ENCODE measurements at regions not wholly inside any gene's neighbourhood (a gene's known extent, or its start where the extent isn't known, plus 50 kb on each side); places are given as distances from the start of the nearest gene placed in this dataset.
"Not testable (repeated sequence)": the region's sequence is repeated elsewhere in the genome, so short reads cannot be mapped to it uniquely, and the experiment has no call there.

DNA sequence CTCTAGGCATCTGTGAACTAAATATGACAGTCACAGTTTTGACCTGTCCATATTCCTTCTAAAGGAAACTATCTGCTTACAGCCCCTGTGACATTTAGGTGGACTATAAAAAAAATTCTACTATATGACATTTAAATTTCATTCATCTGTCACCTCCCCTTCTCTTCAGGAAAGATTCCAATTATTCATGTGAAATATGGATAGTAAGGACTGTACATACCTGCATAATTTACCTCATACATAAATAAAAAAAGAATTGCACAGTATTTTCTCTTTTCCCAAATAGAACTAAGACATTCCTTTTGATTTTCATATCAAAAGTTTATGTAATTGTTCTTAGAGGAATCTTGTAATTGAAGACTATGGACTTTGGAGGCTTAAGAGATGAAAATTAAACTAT is 192.3 kb upstream of the GRIN3A start:
- no peak for DNase-seq (ENCODE audit: low read depth)

DNA sequence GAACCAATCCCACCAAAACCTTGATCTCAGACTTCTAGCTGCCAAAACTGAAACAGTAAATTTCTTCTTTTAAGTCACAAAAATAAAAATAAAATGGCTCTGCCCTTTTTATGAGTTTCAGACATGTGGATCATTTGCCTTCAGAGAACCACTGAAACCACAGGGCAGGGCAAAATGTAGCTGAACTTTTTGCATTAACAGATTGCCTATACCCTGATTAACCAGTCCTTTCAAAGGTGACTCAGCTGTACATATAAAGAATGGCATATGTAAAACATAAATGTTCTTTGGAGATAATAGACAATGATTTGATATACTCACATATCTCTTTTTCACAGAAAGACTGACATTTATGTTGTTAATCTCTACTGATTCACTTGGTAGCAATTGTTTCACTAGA is 187.1 kb upstream of the GRIN3A start:
- DNase-seq (ENCODE audit: low read depth), result no peak

More for the DNA sequence above, 192.3 kb upstream of the GRIN3A start:
- no peak overlapping the region for H3K4me3 ChIP-seq (ENCODE audit: low read depth, low read length)

DNA sequence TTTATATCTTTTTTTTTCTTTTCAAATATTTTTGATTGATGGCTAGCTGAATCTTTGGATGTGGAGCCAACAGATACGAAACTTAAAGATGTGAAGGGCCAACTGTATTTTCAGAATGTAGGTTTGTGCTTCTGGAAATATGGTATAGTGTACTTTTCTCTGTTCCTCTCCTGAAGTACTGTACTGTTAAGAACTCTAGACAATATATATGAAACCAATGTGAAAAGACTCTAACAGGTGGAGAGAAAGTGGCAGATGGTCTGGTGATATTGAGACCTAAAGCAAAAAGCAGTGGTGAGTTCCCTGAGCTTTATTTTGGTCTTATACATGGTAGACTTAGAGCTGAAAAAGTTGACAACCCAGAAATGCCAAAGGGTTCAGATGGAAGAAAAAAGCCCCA is 185.0 kb upstream of the GRIN3A start:
- H3K4me3 ChIP-seq (ENCODE audit: low read depth, low read length), result no peak overlapping the region
- DNase-seq (ENCODE audit: low read depth), result no peak

More for the DNA sequence above, 187.1 kb upstream of the GRIN3A start:
- H3K4me3 ChIP-seq (ENCODE audit: low read depth, low read length), result no peak overlapping the region

DNA sequence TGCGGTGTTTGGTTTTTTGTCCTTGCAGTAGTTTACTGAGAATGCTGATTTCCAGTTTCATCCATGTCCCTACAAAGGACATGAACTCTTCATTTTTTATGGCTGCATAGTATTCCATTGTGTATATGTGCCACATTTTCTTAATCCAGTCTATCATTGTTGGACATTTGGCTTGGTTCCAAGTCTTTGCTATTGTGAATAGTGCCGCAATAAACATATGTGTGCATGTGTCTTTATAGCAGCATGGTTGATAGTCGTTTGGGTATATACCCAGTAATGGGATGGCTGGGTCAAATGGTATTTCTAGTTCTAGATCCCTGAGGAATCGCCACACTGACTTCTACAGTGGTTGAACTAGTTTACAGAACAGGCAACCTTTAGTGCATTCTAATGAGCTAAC is 178.5 kb upstream of the GRIN3A start:
- DNase-seq (ENCODE audit: low read depth); H3K4me3 ChIP-seq (ENCODE audit: low read depth, low read length): not testable (repeated sequence)

DNA sequence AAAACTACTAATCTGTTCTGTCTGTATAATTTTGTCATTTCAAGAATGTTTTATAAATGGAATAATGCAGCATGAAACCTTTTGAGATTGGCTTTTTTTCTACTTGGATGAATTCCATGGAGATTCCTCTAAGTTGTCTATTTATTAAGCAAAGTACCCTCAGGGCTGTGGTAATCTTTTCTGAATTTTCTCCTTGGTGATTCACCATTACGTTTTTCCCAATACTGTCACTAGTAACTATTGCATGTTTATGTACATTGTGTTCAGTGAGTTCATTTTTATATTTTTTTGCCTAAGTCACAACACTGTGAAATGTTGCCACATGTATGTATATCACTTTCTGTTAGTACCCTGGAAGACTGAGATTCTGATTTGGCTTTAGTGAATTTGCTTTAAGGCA is 177.0 kb upstream of the GRIN3A start:
- no peak for DNase-seq (ENCODE audit: low read depth)
- H3K4me3 ChIP-seq (ENCODE audit: low read depth, low read length), result no peak overlapping the region

DNA sequence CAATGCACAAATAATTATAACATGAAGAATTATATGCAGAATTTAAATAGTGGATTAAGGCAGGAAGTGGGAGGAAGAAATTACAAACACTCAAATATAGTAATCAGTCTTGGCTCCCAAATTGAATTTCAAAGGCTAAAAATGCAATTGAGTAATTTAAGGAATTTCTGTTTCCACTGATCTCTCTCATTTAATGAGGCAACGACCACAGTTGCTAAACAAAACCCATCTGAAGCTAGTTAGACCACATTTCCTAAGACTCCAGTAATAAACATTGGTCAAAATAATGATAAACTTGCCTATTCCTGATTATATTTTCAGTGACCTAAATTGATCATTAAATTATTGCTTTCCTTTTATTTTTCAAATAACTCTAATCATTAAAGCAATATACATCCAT is 174.3 kb upstream of the GRIN3A start:
- no peak overlapping the region for H3K4me3 ChIP-seq (ENCODE audit: low read depth, low read length)
- DNase-seq (ENCODE audit: low read depth), result no peak

- no peak for DNase-seq (ENCODE audit: low read depth)
- H3K4me3 ChIP-seq (ENCODE audit: low read depth, low read length), result no peak overlapping the region
These were observed 169.0 kb upstream of the GRIN3A start for GRCh38 chr9:101907466-101907865.

DNA sequence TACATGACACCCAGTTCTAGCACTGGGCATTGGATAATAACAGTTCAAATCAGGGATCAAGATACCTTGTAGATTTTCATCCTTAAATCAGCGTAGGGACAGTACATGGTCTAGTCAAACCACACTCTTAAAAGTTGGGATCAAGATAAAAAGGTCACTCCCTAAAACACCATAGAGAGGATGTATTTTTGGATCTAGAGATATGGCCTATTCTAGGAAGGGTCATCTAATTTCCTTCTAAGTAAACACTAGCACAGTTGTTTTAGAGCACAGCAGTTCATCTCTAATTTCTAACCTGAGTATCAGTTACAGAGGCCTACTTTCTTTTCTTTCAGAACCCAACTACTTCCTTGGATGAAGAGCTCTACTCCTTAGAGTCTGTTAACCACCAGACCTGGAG is 166.4 kb upstream of the GRIN3A start:
- DNase-seq (ENCODE audit: low read depth), result no peak
- no peak overlapping the region for H3K4me3 ChIP-seq (ENCODE audit: low read depth, low read length)

GRCh38 chr9:101902051-101902450 is 163.6 kb upstream of the GRIN3A start:
- DNase-seq (ENCODE audit: low read depth), result no peak

DNA sequence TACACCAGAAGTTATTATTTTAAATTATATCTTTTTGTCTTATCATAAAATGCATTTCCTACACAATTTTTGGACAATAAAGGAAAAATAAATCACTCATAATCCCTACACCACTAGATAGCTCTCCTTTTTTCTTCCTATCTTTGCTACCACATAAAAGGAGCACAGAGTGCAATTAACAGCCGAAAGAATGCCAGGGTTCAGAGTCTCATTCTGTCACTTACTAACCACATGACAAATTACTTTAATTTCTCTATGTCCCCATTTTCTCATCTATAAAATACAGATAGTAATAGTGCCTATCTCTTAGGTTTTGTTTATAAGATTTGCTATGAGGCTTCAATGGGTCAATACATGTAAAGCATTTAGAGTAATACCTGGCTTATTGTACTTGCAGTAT is 158.7 kb upstream of the GRIN3A start:
- no peak for DNase-seq (ENCODE audit: low read depth)
- no peak overlapping the region for H3K4me3 ChIP-seq (ENCODE audit: low read depth, low read length)

More at GRCh38 chr9:101902051-101902450, 163.6 kb upstream of the GRIN3A start:
- no peak overlapping the region for H3K4me3 ChIP-seq (ENCODE audit: low read depth, low read length)

- DNase-seq (ENCODE audit: low read depth), result no peak
- no peak overlapping the region for H3K4me3 ChIP-seq (ENCODE audit: low read depth, low read length)
These were observed 155.5 kb upstream of the GRIN3A start for GRCh38 chr9:101893661-101894646.

DNA sequence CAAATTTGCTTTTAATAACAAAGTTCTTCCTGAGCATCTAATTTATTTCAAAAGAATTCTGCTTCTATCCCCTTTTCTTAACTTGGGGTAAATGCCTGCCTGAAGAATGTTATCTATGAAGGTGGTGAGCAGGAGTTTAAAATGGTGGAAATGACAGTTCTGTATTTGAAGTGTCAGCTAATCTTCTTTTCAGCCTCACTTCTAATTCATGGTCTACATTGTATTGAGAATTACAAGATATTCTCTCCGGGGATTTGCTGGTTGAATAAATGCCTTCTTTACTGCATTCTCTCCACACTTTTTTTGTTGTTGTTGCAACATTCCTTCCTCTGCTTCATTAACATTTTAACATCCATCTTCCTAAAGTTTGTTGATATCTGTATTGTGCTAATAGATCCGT is 143.1 kb upstream of the GRIN3A start:
- DNase-seq (ENCODE audit: low read depth), result no peak
- H3K4me3 ChIP-seq (ENCODE audit: low read depth, low read length), result no peak overlapping the region

DNA sequence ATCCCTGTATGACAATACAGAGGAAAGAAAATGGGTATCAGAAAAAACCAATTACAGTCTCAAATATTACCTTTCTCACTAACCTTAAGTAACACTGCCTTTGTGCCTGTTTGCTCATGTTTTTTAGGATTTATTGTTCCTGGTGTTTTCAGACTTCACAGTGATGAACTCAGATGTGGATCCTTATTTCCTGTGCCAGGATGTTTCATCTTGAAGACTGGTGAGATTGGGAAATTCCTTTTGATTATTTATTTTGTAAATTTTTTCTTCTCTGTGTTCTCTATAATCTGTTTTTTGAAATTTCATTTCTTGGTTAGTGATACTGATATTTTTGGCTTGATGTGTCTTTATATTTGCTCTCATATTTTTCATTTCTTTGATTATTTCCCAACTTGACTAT is 142.4 kb upstream of the GRIN3A start:
- H3K4me3 ChIP-seq (ENCODE audit: low read depth, low read length), result no peak overlapping the region
- no peak for DNase-seq (ENCODE audit: low read depth)

- H3K4me3 ChIP-seq (ENCODE audit: low read depth, low read length), result no peak overlapping the region
These were observed 140.3 kb upstream of the GRIN3A start for GRCh38 chr9:101878734-101879133.

DNA sequence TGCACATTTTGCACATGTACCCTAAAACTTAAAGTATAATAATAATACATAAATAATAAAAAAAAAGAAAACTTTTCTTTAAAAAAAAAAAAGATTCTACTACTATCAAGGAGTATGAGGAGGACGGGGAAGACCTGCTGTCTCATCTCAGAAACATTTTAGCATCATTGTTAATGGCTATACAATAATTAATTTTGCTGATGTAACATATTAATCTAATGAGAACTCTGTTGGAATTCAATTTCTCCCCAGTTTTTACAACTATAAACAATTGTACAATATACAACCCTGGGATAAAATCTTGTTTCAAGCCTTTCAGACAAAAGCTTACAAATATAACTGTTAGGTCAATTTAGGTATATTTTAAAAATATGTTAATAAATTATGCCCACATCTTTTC is 139.0 kb upstream of the GRIN3A start:
- DNase-seq (ENCODE audit: low read depth), result no peak
- H3K4me3 ChIP-seq (ENCODE audit: low read depth, low read length), result no peak overlapping the region

More at GRCh38 chr9:101878734-101879133, 140.3 kb upstream of the GRIN3A start:
- DNase-seq (ENCODE audit: low read depth), result no peak

DNA sequence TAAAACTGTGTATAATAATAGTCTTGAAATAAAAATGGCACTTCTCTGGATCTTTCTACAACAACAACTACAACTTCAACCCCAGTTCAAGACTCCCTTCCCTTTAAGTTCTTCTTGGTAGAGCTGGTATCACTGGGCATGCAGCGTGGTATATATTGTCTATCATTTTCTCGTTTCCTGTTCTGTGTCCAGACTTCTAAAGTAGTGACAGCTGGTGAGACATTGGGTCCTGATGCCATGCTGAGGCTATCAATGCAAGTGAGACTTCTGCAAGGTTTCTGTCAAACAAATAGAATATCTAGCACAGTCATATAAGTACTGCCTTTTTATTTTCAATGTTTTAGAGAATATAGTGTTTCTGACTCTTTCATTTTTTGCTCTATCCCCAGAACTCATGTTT is 123.0 kb upstream of the GRIN3A start:
- H3K4me3 ChIP-seq (ENCODE audit: low read depth, low read length), result no peak overlapping the region
- DNase-seq (ENCODE audit: low read depth), result no peak

- H3K4me3 ChIP-seq (ENCODE audit: low read depth, low read length), result no peak overlapping the region
- no peak for DNase-seq (ENCODE audit: low read depth)
These were observed 122.5 kb upstream of the GRIN3A start for GRCh38 chr9:101860920-101861319.

DNA sequence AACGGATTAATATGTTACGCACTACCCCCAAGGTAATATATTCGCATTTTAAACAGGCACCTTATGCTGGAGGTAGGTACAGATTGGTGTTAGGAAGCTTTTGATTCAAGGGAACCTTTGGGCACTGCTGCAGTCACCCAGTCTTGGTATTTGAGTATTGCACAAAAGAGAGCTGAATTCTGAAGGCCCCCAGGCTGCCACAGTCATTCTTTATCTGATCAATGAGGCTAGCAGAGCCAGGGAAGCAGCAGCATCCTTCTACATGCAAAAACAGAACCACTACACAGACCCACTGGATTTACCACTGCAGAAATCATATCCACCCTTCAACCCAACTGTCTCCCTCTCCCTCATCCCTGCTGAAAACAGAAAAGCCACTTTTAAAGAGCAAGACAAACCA is 121.2 kb upstream of the GRIN3A start:
- no peak overlapping the region for H3K4me3 ChIP-seq (ENCODE audit: low read depth, low read length)
- no peak for DNase-seq (ENCODE audit: low read depth)

GRCh38 chr9:101858026-101858425 is 119.6 kb upstream of the GRIN3A start:
- H3K4me3 ChIP-seq (ENCODE audit: low read depth, low read length), result no peak overlapping the region
- DNase-seq (ENCODE audit: low read depth), result no peak

GRCh38 chr9:101849102-101849707 is 110.8 kb upstream of the GRIN3A start:
- DNase-seq (ENCODE audit: low read depth), result no peak
- no peak overlapping the region for H3K4me3 ChIP-seq (ENCODE audit: low read depth, low read length)

DNA sequence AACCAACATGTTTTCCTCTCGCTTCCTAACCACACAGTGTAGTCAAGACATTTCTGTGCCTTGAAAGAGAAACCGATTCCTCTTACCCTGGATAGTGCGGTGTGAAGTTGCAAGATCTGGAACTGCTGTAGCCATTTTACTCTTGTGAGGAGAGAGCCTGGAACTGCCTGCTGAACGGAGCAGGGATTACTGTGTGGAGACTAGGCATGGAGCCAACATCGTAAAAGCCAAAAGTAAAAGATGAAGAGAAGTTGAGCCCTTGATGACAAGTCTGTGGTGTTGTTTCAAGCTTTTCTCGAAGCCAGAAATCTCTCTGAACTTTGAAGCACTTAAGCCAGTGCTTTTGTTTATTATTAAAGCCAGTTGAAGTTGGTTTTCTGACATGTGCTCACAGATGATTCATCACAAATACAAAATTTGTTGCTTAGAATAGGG is 110.1 kb upstream of the GRIN3A start:
- H3K4me3 ChIP-seq (ENCODE audit: low read depth, low read length), result no peak overlapping the region
- DNase-seq (ENCODE audit: low read depth), result peak; percentile 9

All from skeletal muscle cell (primary cell).